ENCODE measurements at regions not wholly inside any gene's neighbourhood (a gene's known extent, or its start where the extent isn't known, plus 50 kb on each side); places are given as distances from the start of the nearest gene placed in this dataset.

DNA sequence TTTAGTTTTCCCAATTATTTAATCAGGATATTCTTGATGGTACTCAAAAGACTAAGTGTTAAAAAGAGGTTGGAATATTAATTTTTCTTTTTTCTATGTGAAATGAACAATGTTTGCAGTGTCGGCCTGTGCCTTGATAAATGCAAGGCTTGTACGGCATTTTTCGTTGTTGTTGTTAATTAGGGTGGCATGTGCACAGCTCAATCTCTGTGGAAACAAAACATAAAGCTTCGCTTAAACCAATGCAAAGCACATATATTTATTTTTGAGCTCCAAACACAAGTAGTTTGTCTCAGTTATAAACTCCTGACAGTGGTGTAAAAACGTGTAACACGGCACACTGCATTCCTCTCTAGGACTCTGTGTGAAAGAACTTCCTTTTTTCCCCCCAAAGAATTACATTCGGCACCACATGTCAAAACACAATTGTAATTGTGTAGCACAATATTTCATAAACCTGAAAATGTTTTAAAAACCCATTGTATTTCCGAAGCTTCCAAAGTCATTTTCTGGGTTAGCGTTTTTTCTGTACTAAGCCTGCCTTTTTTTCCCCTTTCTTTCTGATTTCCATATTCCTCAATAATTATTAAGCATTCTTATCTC lies 498.0 kb downstream of the VRK1 start:
- TF ChIP-seq, protein P1, sequence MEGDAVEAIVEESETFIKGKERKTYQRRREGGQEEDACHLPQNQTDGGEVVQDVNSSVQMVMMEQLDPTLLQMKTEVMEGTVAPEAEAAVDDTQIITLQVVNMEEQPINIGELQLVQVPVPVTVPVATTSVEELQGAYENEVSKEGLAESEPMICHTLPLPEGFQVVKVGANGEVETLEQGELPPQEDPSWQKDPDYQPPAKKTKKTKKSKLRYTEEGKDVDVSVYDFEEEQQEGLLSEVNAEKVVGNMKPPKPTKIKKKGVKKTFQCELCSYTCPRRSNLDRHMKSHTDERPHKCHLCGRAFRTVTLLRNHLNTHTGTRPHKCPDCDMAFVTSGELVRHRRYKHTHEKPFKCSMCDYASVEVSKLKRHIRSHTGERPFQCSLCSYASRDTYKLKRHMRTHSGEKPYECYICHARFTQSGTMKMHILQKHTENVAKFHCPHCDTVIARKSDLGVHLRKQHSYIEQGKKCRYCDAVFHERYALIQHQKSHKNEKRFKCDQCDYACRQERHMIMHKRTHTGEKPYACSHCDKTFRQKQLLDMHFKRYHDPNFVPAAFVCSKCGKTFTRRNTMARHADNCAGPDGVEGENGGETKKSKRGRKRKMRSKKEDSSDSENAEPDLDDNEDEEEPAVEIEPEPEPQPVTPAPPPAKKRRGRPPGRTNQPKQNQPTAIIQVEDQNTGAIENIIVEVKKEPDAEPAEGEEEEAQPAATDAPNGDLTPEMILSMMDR (IDR thresholded peaks at IDR 0.05; ENCODE audit: poor library complexity): no peak
- TF ChIP-seq EZH2 (IDR thresholded peaks at IDR 0.05; ENCODE audit: borderline replicate concordance) (no peak), EZH2phosphoT487 (IDR thresholded peaks at IDR 0.05; ENCODE audit: low read depth, severe bottlenecking, unreplicated experiment) (no peak)
